ENCODE measurements at regions not wholly inside any gene's neighbourhood (a gene's known extent, or its start where the extent isn't known, plus 50 kb on each side); places are given as distances from the start of the nearest gene placed in this dataset.

GRCh38 chr3:146975032-146975431, 369.9 kb upstream of the PLSCR5 start:
- no peak for TF ChIP-seq CTCF (IDR thresholded peaks at IDR 0.05; ENCODE audit: low read depth, low read length)
- no peaks in the 10 kb centered on the region for H3K36me3 ChIP-seq
- H3K9me3 ChIP-seq (ENCODE audit: severe bottlenecking): no peaks in the 10 kb centered on the region
- no peaks in the 10 kb centered on the region for H3K27me3 ChIP-seq (ENCODE audit: insufficient read depth, low read depth, severe bottlenecking)
- H3K4me3 ChIP-seq (ENCODE audit: low read depth, low read length): no peak overlapping the region
- no peak overlapping the region for H3K27ac ChIP-seq
- DNase-seq: no peak

GRCh38 chr3:146974001-146974400, 368.9 kb upstream of the PLSCR5 start:
- Histone ChIP-seq H3K4me3 (ENCODE audit: low read depth, low read length) (no peak overlapping the region), H3K27ac (peak overlapping the region; percentile 70), H3K27me3 (ENCODE audit: insufficient read depth, low read depth, severe bottlenecking) (no peaks in the 10 kb centered on the region), H3K9me3 (ENCODE audit: severe bottlenecking) (no peaks in the 10 kb centered on the region), H3K36me3 (no peaks in the 10 kb centered on the region)
- no peak for TF ChIP-seq CTCF (IDR thresholded peaks at IDR 0.05; ENCODE audit: low read depth, low read length)
- DNase-seq: peak; percentile 36

- H3K4me3 ChIP-seq (ENCODE audit: low read depth, low read length): no peak overlapping the region
- DNase-seq: no peak
- H3K27ac ChIP-seq: no peak overlapping the region
- no peak for TF ChIP-seq CTCF (IDR thresholded peaks at IDR 0.05; ENCODE audit: low read depth, low read length)
- no peaks in the 10 kb centered on the region for H3K36me3 ChIP-seq
- no peaks in the 10 kb centered on the region for H3K27me3 ChIP-seq (ENCODE audit: insufficient read depth, low read depth, severe bottlenecking)
- no peaks in the 10 kb centered on the region for H3K9me3 ChIP-seq (ENCODE audit: severe bottlenecking)
Measured at GRCh38 chr3:146972726-146973125, 367.6 kb upstream of the PLSCR5 start.

- no peak overlapping the region for H3K27ac ChIP-seq
- DNase-seq: no peak
- no peak for TF ChIP-seq CTCF (IDR thresholded peaks at IDR 0.05; ENCODE audit: low read depth, low read length)
- no peaks in the 10 kb centered on the region for H3K9me3 ChIP-seq (ENCODE audit: severe bottlenecking)
- no peaks in the 10 kb centered on the region for H3K27me3 ChIP-seq (ENCODE audit: insufficient read depth, low read depth, severe bottlenecking)
- H3K4me3 ChIP-seq (ENCODE audit: low read depth, low read length): no peak overlapping the region
- H3K36me3 ChIP-seq: no peaks in the 10 kb centered on the region
Measured at GRCh38 chr3:146970236-146970635, 365.1 kb upstream of the PLSCR5 start.

GRCh38 chr3:146969356-146969755, 364.2 kb upstream of the PLSCR5 start:
- Histone ChIP-seq H3K9me3 (ENCODE audit: severe bottlenecking) (no peaks in the 10 kb centered on the region), H3K36me3 (no peaks in the 10 kb centered on the region), H3K27ac (no peak overlapping the region), H3K27me3 (ENCODE audit: insufficient read depth, low read depth, severe bottlenecking) (no peaks in the 10 kb centered on the region), H3K4me3 (ENCODE audit: low read depth, low read length) (no peak overlapping the region)
- no peak for DNase-seq
- TF ChIP-seq CTCF (IDR thresholded peaks at IDR 0.05; ENCODE audit: low read depth, low read length): no peak

- H3K27me3 ChIP-seq (ENCODE audit: insufficient read depth, low read depth, severe bottlenecking): no peaks in the 10 kb centered on the region
- no peak overlapping the region for H3K4me3 ChIP-seq (ENCODE audit: low read depth, low read length)
- no peaks in the 10 kb centered on the region for H3K9me3 ChIP-seq (ENCODE audit: severe bottlenecking)
- TF ChIP-seq CTCF (IDR thresholded peaks at IDR 0.05; ENCODE audit: low read depth, low read length): no peak
- DNase-seq: no peak
- H3K27ac ChIP-seq: no peak overlapping the region
- H3K36me3 ChIP-seq: no peaks in the 10 kb centered on the region
Measured at GRCh38 chr3:146968204-146968651, 363.1 kb upstream of the PLSCR5 start.
